ENCODE measurements at regions not wholly inside any gene's neighbourhood (a gene's known extent, or its start where the extent isn't known, plus 50 kb on each side); places are given as distances from the start of the nearest gene placed in this dataset.

DNA sequence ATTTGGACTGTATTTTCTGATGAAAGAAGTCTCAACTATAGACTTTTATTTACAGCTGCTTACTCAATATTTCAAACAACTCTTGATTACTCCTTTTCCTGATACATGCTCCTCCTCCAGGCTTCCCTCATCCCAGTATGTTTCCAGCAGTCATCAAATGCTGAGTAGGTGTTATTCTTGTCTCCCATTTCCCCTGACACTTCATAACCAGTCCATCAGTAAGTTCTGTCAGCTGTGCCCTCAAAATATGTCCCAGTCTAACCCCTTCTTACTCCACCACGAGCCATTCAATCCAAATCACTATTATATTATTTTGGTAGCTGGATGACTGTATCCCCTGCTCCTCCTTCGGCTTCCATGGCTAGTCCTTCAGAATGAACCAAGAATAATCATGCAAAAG, 189.1 kb upstream of the DTNA start:
- CTCF ChIA-PET (ENCODE audit: unreplicated experiment) = no interaction called here
- H2AFZ ChIP-seq (ENCODE audit: low read length) = no peak overlapping the region
- TF ChIP-seq, protein P1, sequence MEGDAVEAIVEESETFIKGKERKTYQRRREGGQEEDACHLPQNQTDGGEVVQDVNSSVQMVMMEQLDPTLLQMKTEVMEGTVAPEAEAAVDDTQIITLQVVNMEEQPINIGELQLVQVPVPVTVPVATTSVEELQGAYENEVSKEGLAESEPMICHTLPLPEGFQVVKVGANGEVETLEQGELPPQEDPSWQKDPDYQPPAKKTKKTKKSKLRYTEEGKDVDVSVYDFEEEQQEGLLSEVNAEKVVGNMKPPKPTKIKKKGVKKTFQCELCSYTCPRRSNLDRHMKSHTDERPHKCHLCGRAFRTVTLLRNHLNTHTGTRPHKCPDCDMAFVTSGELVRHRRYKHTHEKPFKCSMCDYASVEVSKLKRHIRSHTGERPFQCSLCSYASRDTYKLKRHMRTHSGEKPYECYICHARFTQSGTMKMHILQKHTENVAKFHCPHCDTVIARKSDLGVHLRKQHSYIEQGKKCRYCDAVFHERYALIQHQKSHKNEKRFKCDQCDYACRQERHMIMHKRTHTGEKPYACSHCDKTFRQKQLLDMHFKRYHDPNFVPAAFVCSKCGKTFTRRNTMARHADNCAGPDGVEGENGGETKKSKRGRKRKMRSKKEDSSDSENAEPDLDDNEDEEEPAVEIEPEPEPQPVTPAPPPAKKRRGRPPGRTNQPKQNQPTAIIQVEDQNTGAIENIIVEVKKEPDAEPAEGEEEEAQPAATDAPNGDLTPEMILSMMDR (conservative IDR thresholded peaks at IDR 0.05; ENCODE audit: low read length) = no peak
- no peak for TF ChIP-seq EZH2phosphoT487 (IDR thresholded peaks at IDR 0.05; ENCODE audit: borderline replicate concordance, low read depth, low read length)
- H4K20me1 ChIP-seq (ENCODE audit: insufficient read depth, low read length) = no peaks in the 10 kb centered on the region
- no peaks in the 10 kb centered on the region for H3K9me3 ChIP-seq (ENCODE audit: low read length)
- intact Hi-C loops (cut with micrococcal nuclease; ENCODE audit: unreplicated experiment) = no loop called here
- POLR2A ChIA-PET = no interaction called here
- no peaks in the 10 kb centered on the region for H3K9me2 ChIP-seq (ENCODE audit: insufficient read depth, low read length)
- H3K79me2 ChIP-seq (ENCODE audit: insufficient read depth, low read depth, low read length) = no peaks in the 10 kb centered on the region
- no peaks in the 10 kb centered on the region for H3K4me1 ChIP-seq (ENCODE audit: insufficient read depth, low read length, poor library complexity, severe bottlenecking)
- BruUV-seq (replicated peaks) = no TSS peak
- H3K4me2 ChIP-seq (ENCODE audit: low read length) = no peak overlapping the region
- DNase-seq (ENCODE audit: low spot score) = no peak
- H3K4me3 ChIP-seq (ENCODE audit: low read depth, low read length, poor library complexity, severe bottlenecking) = no peak overlapping the region
- H3K36me3 ChIP-seq (ENCODE audit: insufficient read depth, low read length) = no peaks in the 10 kb centered on the region
- no peak overlapping the region for H3K27ac ChIP-seq (ENCODE audit: low read depth, low read length, poor library complexity, severe bottlenecking)

DNA sequence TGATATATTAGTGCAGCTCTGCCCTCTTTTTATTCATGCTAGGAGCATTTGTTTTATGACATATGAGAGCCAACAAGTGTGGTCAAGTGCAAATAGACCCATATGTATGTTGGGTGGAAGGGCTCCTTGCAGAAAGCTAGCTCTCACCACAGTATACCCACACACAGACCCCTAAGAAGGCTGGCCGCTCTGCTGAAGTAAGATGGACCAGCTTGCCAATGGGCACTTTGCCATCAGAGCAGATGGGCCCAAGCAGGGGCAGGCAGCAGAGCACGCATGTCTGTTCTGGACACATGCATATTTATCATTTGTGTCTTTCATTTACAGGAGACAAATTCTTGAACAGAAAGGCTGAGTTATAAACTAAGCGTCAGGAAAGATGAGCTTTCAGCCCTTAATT, 187.5 kb upstream of the DTNA start:
- TF ChIP-seq, protein P1 (conservative IDR thresholded peaks at IDR 0.05; ENCODE audit: low read length) = no peak
- TF ChIP-seq EZH2phosphoT487 (IDR thresholded peaks at IDR 0.05; ENCODE audit: borderline replicate concordance, low read depth, low read length) = no peak
- no peaks in the 10 kb centered on the region for H3K9me3 ChIP-seq (ENCODE audit: low read length)
- intact Hi-C loops (cut with micrococcal nuclease; ENCODE audit: unreplicated experiment) = no loop called here
- CTCF ChIA-PET (ENCODE audit: unreplicated experiment) = no interaction called here
- H3K27ac ChIP-seq (ENCODE audit: low read depth, low read length, poor library complexity, severe bottlenecking) = no peak overlapping the region
- POLR2A ChIA-PET = no interaction called here
- H2AFZ ChIP-seq (ENCODE audit: low read length) = no peak overlapping the region
- H3K79me2 ChIP-seq (ENCODE audit: insufficient read depth, low read depth, low read length) = no peaks in the 10 kb centered on the region
- BruUV-seq (replicated peaks) = no TSS peak
- H3K4me1 ChIP-seq (ENCODE audit: insufficient read depth, low read length, poor library complexity, severe bottlenecking) = no peaks in the 10 kb centered on the region
- H3K4me3 ChIP-seq (ENCODE audit: low read depth, low read length, poor library complexity, severe bottlenecking) = no peak overlapping the region
- H4K20me1 ChIP-seq (ENCODE audit: insufficient read depth, low read length) = no peaks in the 10 kb centered on the region
- no peaks in the 10 kb centered on the region for H3K36me3 ChIP-seq (ENCODE audit: insufficient read depth, low read length)
- no peak overlapping the region for H3K4me2 ChIP-seq (ENCODE audit: low read length)
- no peak for DNase-seq (ENCODE audit: low spot score)
- H3K9me2 ChIP-seq (ENCODE audit: insufficient read depth, low read length) = no peaks in the 10 kb centered on the region

DNA sequence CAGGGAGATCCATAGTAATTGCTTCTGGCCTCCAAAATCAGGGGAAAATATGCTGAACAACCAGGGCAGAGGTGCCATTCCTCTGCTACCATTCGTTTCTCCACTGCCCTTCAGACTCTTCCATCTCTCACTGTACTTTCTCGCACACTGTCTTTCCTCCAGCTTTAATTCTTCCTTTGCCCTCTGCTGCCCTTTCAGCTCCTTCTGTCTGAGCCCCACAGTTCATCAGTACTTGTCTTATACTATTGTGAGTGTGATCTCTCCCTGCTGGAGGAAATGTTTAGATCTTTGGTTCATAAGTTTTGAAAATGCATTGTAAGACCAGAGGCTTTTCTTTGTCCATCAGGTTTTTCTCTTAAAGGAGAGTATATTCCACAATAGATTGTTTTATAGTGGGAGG, 184.9 kb upstream of the DTNA start:
- Histone ChIP-seq H3K9me2 (ENCODE audit: insufficient read depth, low read length) (no peaks in the 10 kb centered on the region), H2AFZ (ENCODE audit: low read length) (no peak overlapping the region), H3K4me2 (ENCODE audit: low read length) (no peak overlapping the region), H4K20me1 (ENCODE audit: insufficient read depth, low read length) (no peaks in the 10 kb centered on the region), H3K27ac (ENCODE audit: low read depth, low read length, poor library complexity, severe bottlenecking) (no peak overlapping the region), H3K4me3 (ENCODE audit: low read depth, low read length, poor library complexity, severe bottlenecking) (no peak overlapping the region), H3K9me3 (ENCODE audit: low read length) (no peaks in the 10 kb centered on the region), H3K4me1 (ENCODE audit: insufficient read depth, low read length, poor library complexity, severe bottlenecking) (no peaks in the 10 kb centered on the region), H3K36me3 (ENCODE audit: insufficient read depth, low read length) (no peaks in the 10 kb centered on the region), H3K79me2 (ENCODE audit: insufficient read depth, low read depth, low read length) (no peaks in the 10 kb centered on the region)
- POLR2A ChIA-PET = no interaction called here
- TF ChIP-seq, protein P1 (conservative IDR thresholded peaks at IDR 0.05; ENCODE audit: low read length) = no peak
- CTCF ChIA-PET (ENCODE audit: unreplicated experiment) = interaction anchor here (0.6 kb wide), 1 partner anchor 90 kb away, joined by 3 read pairs; no protein-coding TSS in a partner anchor
- intact Hi-C loops (cut with micrococcal nuclease; ENCODE audit: unreplicated experiment) = no loop called here
- BruUV-seq (replicated peaks) = no TSS peak
- DNase-seq (ENCODE audit: low spot score) = no peak
